ENCODE measurements at regions not wholly inside any gene's neighbourhood (a gene's known extent, or its start where the extent isn't known, plus 50 kb on each side); places are given as distances from the start of the nearest gene placed in this dataset.

- TF ChIP-seq CTCF (IDR thresholded peaks at IDR 0.05) (no peak), POLR2AphosphoS5 (IDR thresholded peaks at IDR 0.05) (no peak), POLR2A (IDR thresholded peaks at IDR 0.05) (no peak), EP300 (IDR thresholded peaks at IDR 0.05) (no peak)
Observed at GRCh38 chr1:199010933-199011332, 372.1 kb downstream of the PTPRC start.

Measured in suprapubic skin (tissue), 4 donors.